NCI-H226 (cell line): ENCODE measurements at regions not wholly inside any gene's neighbourhood (a gene's known extent, or its start where the extent isn't known, plus 50 kb on each side); places are given as distances from the start of the nearest gene placed in this dataset.

ENCODE experiments used
- DNase-seq: peaks from one replicate; pipeline ENCODE4 v3.0.0-alpha.2; 2015

GRCh38 chr10:20998036-20998435, 100.9 kb upstream of the NEBL start:
- DNase-seq, result no peak

- DNase-seq, result no peak
Observed at GRCh38 chr10:20995123-20995987, 98.2 kb upstream of the NEBL start.

- DNase-seq, result no peak
Observed at GRCh38 chr10:20993830-20994527, 96.9 kb upstream of the NEBL start.

- DNase-seq, result no peak
Observed at GRCh38 chr10:20993389-20993788, 96.3 kb upstream of the NEBL start.

- DNase-seq, result no peak
Observed at GRCh38 chr10:20991526-20991925, 94.4 kb upstream of the NEBL start.

GRCh38 chr10:20990604-20991003, 93.5 kb upstream of the NEBL start:
- peak; percentile 52 for DNase-seq

GRCh38 chr10:20988357-20988983, 91.4 kb upstream of the NEBL start:
- no peak for DNase-seq

- no peak for DNase-seq
Observed at GRCh38 chr10:20986049-20986448, 88.9 kb upstream of the NEBL start.

- DNase-seq, result no peak
Observed at GRCh38 chr10:20984662-20985061, 87.6 kb upstream of the NEBL start.

GRCh38 chr10:20981419-20981953, 84.4 kb upstream of the NEBL start:
- DNase-seq, result no peak

GRCh38 chr10:20978617-20979016, 81.5 kb upstream of the NEBL start:
- DNase-seq, result no peak

- DNase-seq, result no peak
Observed at GRCh38 chr10:20977300-20977699, 80.2 kb upstream of the NEBL start.

- DNase-seq, result no peak
Observed at GRCh38 chr10:20976891-20977290, 79.8 kb upstream of the NEBL start.

GRCh38 chr10:20976390-20976789, 79.3 kb upstream of the NEBL start:
- DNase-seq, result no peak

GRCh38 chr10:20975236-20975635, 78.1 kb upstream of the NEBL start:
- DNase-seq, result no peak

- DNase-seq, result no peak
Observed at GRCh38 chr10:20972925-20973324, 75.8 kb upstream of the NEBL start.

- no peak for DNase-seq
Observed at GRCh38 chr10:20971901-20972300, 74.8 kb upstream of the NEBL start.

- DNase-seq, result no peak
Observed at GRCh38 chr10:20970708-20971107, 73.6 kb upstream of the NEBL start.

GRCh38 chr10:20970044-20970443, 72.9 kb upstream of the NEBL start:
- peak; percentile 55 for DNase-seq

GRCh38 chr10:20966426-20966825, 69.3 kb upstream of the NEBL start:
- DNase-seq, result no peak

GRCh38 chr10:20963721-20964595, 66.8 kb upstream of the NEBL start:
- DNase-seq, result no peak

GRCh38 chr10:20963056-20963455, 65.9 kb upstream of the NEBL start:
- DNase-seq, result no peak

GRCh38 chr10:20962165-20962564, 65.1 kb upstream of the NEBL start:
- no peak for DNase-seq
